B cell (primary cell): ENCODE measurements at regions not wholly inside any gene's neighbourhood (a gene's known extent, or its start where the extent isn't known, plus 50 kb on each side); places are given as distances from the start of the nearest gene placed in this dataset.

Experiments used
- ATAC-seq: fragments of 200-7000 bp; cut with Tn5 transposase; one replicate; pipeline ENCODE4 v1.10.0; 2021; ENCODE audit warnings: low read depth, mild to moderate bottlenecking, moderate number of reproducible peaks, moderate library complexity
- CTCF ChIA-PET: fragments of 350-600 bp; sonication (Branson Sonifier 250); formaldehyde crosslinking; loops from one replicate; lab custom pipeline; 2021; ENCODE audit warnings: antibody characterized with exemption, inconsistent platforms; lab: Charles Lee
- POLR2A ChIA-PET: fragments of 350-600 bp; sonication (Branson Sonifier 250); formaldehyde crosslinking; loops from one replicate; lab custom pipeline; 2021; ENCODE audit warnings: antibody characterized with exemption; lab: Charles Lee
- DNase-seq: peaks from one replicate; pipeline ENCODE4 v3.0.0; 2013
- H2AFZ ChIP-seq: 2 replicates; pipeline ENCODE4 v1.6.1; 2012; ENCODE audit warnings: mild to moderate bottlenecking, low read depth, low read length; ENCODE audit not compliant: insufficient read depth, poor library complexity, severe bottlenecking
- H3K27ac ChIP-seq, 2 donors: 1 replicate in 1 of 2; 2 replicates in 1 of 2; pipeline ENCODE4 v1.5.1; 2012 to 2013; ENCODE audit warnings: low read length in 2 of 2, mild to moderate bottlenecking in 2 of 2, moderate library complexity in 1 of 2
- H3K27me3 ChIP-seq, 4 experiments: fragments of 200-600 bp in 1 of 4; sonication (generic) in 1 of 4; replicated peaks in 1 of 4; 1 replicate in 2 of 4; 2 replicates in 2 of 4; pipeline versions ENCODE4 v1.6.1 to v1.7.0; 2013 to 2016; ENCODE audit warnings: low read length in 3 of 4, mild to moderate bottlenecking in 2 of 4, mixed read lengths in 1 of 4, moderate library complexity in 1 of 4; ENCODE audit not compliant: insufficient read depth in 4 of 4, control insufficient read depth in 3 of 4; ENCODE audit errors: control extremely low read depth in 1 of 4
- H3K36me3 ChIP-seq, 2 experiments: replicated peaks in 1 of 2; 1 replicate in 1 of 2; 2 replicates in 1 of 2; pipeline versions ENCODE4 v1.6.1 to v1.7.1; 2013; ENCODE audit warnings: low read length in 1 of 2; ENCODE audit not compliant: insufficient read depth in 2 of 2, control insufficient read depth in 1 of 2; ENCODE audit errors: control extremely low read depth in 1 of 2, extremely low read depth in 1 of 2
- H3K4me1 ChIP-seq, 2 donors: fragments of 200-600 bp in 1 of 2; sonication (generic) in 1 of 2; 1 replicate in 1 of 2; 2 replicates in 1 of 2; pipeline versions ENCODE4 v1.5.1 to v1.6.1; 2013 to 2017; ENCODE audit warnings: low read length in 2 of 2; ENCODE audit not compliant: control insufficient read depth in 2 of 2, insufficient read depth in 2 of 2
- H3K4me2 ChIP-seq: replicated peaks from 2 replicates; pipeline ENCODE3; 2012; ENCODE audit warnings: mild to moderate bottlenecking, low read depth, low read length; ENCODE audit not compliant: poor library complexity, severe bottlenecking
- H3K4me3 ChIP-seq, 5 experiments: fragments of 200-600 bp in 1 of 5; sonication (generic) in 1 of 5; 1 replicate in 3 of 5; 2 replicates in 2 of 5; pipeline versions ENCODE4 v1.5.1 to v1.7.0; 2011 to 2016; ENCODE audit warnings: low read length in 4 of 5, mild to moderate bottlenecking in 4 of 5, low read depth in 2 of 5, control low read depth in 1 of 5, moderate library complexity in 1 of 5; ENCODE audit not compliant: insufficient read depth in 1 of 5; ENCODE audit errors: control extremely low read depth in 1 of 5, extremely low read depth in 1 of 5
- H3K79me2 ChIP-seq: fragments of 200-600 bp; sonication (generic); one replicate; pipeline ENCODE4 v1.6.0; 2016; ENCODE audit warnings: low read length; ENCODE audit not compliant: control insufficient read depth, insufficient read depth
- H3K9ac ChIP-seq: fragments of 200-600 bp; sonication (generic); 2 replicates; pipeline ENCODE4 v1.6.1; 2017; ENCODE audit warnings: mild to moderate bottlenecking, low read length, moderate library complexity
- H3K9me3 ChIP-seq, 3 donors: one replicate each; pipeline versions ENCODE4 v1.6.1 to v1.7.1; 2013; ENCODE audit warnings: low read length in 2 of 3; ENCODE audit not compliant: control insufficient read depth in 2 of 3, insufficient read depth in 1 of 3; ENCODE audit errors: control extremely low read depth in 1 of 3
- H4K20me1 ChIP-seq: 2 replicates; pipeline ENCODE4 v1.6.0; 2012; ENCODE audit warnings: mild to moderate bottlenecking, low read length; ENCODE audit not compliant: insufficient read depth, control insufficient read depth, poor library complexity, severe bottlenecking
- H3K27ac Mint-ChIP-seq: one replicate; pipeline ENCODE4 v1.8.0; 2021; ENCODE audit warnings: mixed read lengths
- H3K27me3 Mint-ChIP-seq: one replicate; pipeline ENCODE4 v1.8.0; 2021; ENCODE audit warnings: mixed read lengths
- H3K4me1 Mint-ChIP-seq: one replicate; pipeline ENCODE4 v1.8.0; 2021; ENCODE audit warnings: mixed read lengths
- H3K4me3 Mint-ChIP-seq: one replicate; pipeline ENCODE4 v1.8.0; 2021; ENCODE audit warnings: mixed read lengths
- H3K9me3 Mint-ChIP-seq: one replicate; pipeline ENCODE4 v1.8.0; 2022; ENCODE audit warnings: mixed read lengths; ENCODE audit not compliant: insufficient read depth
- EZH2 ChIP-seq: IDR thresholded peaks from 2 replicates; pipeline ENCODE4 v1.6.1; 2012; ENCODE audit warnings: borderline replicate concordance, low read depth, mild to moderate bottlenecking, moderate library complexity, low read length; ENCODE audit not compliant: insufficient read depth, poor library complexity, severe bottlenecking
- WGBS: methylation state at CpG from one replicate; pipeline ENCODE4 v1.1.5; 2013; ENCODE audit warnings: missing lambda C conversion rate; ENCODE audit not compliant: insufficient coverage; 5-methylcytosine and 5-hydroxymethylcytosine counted together
- intact Hi-C: fragments of 100-400 bp; cut with micrococcal nuclease; formaldehyde crosslinking; loops from one replicate; pipeline ENCODE4 v1.10.0; 2022
- TF ChIP-seq, protein P1 (sequence below): fragments of 200-600 bp; IDR thresholded peaks from one replicate; pipeline ENCODE4 v1.8.0; 2022; ENCODE audit warnings: antibody characterized with exemption, mild to moderate bottlenecking

DNA sequence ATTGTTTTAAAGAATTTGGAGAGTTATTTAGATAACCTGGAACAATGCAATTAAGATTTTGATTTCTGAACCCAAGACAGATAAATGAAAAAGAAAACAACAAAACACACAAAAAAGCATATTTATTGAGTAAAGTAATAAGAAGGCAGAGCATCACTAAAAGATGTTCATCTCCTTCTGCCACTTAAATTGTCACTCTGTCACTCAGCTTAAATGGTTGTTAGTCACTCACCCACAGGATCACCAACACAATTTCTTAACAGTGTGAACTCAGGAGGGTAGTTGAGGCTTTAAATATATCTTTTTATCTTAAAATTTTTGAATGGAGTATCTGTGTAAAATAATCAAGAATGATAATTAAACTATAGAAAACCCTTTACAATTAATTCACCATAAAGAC is 1215.5 kb upstream of the PCDH20 start:
- Histone ChIP-seq H3K27me3 (no peaks in the 10 kb centered on the region), H3K27ac (no peak overlapping the region), H3K79me2 (no peaks in the 10 kb centered on the region), H3K4me1 (no peaks in the 10 kb centered on the region), H3K9ac (no peak overlapping the region), H3K4me3 (no peak overlapping the region), H3K9me3 (peaks cover 0 to 6% (median 0%) of the 10 kb centered on the region in 3 donors), H4K20me1 (no peaks in the 10 kb centered on the region), H2AFZ (no peak overlapping the region), H3K36me3 (no peaks in the 10 kb centered on the region), H3K4me2 (no peak overlapping the region)
- CTCF ChIA-PET, result no interaction called here
- no peaks in the 10 kb centered on the region for H3K4me1 Mint-ChIP-seq
- no peaks in the 10 kb centered on the region for H3K9me3 Mint-ChIP-seq
- no peak overlapping the region for H3K4me3 Mint-ChIP-seq
- DNase-seq (no peak), ATAC-seq (no peak)
- TF ChIP-seq EZH2, result no peak
- TF ChIP-seq, protein P1, sequence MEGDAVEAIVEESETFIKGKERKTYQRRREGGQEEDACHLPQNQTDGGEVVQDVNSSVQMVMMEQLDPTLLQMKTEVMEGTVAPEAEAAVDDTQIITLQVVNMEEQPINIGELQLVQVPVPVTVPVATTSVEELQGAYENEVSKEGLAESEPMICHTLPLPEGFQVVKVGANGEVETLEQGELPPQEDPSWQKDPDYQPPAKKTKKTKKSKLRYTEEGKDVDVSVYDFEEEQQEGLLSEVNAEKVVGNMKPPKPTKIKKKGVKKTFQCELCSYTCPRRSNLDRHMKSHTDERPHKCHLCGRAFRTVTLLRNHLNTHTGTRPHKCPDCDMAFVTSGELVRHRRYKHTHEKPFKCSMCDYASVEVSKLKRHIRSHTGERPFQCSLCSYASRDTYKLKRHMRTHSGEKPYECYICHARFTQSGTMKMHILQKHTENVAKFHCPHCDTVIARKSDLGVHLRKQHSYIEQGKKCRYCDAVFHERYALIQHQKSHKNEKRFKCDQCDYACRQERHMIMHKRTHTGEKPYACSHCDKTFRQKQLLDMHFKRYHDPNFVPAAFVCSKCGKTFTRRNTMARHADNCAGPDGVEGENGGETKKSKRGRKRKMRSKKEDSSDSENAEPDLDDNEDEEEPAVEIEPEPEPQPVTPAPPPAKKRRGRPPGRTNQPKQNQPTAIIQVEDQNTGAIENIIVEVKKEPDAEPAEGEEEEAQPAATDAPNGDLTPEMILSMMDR, result no peak
- intact Hi-C loops, result no loop called here
- POLR2A ChIA-PET, result no interaction called here
- H3K27ac Mint-ChIP-seq, result no peak overlapping the region
- no peaks in the 10 kb centered on the region for H3K27me3 Mint-ChIP-seq

- 69% methylated on average over 2 of the region's 3 CpGs for WGBS
- Mint-ChIP-seq H3K27me3 (no peaks in the 10 kb centered on the region), H3K27ac (no peak overlapping the region), H3K4me1 (no peaks in the 10 kb centered on the region), H3K9me3 (no peaks in the 10 kb centered on the region), H3K4me3 (no peak overlapping the region)
- ATAC-seq, result no peak
- intact Hi-C loops, result no loop called here
- no peak overlapping the region for H3K27ac ChIP-seq
- no peak overlapping the region for H3K4me3 ChIP-seq
- POLR2A ChIA-PET, result no interaction called here
- no peak for DNase-seq
- no peaks in the 10 kb centered on the region for H3K36me3 ChIP-seq
- no peaks in the 10 kb centered on the region for H4K20me1 ChIP-seq
- no peak overlapping the region for H3K9ac ChIP-seq
- CTCF ChIA-PET, result no interaction called here
- peaks cover 0 to 15% (median 0%) of the 10 kb centered on the region in 3 donors for H3K9me3 ChIP-seq
- TF ChIP-seq, protein P1, result no peak
- TF ChIP-seq EZH2, result no peak
- no peaks in the 10 kb centered on the region for H3K79me2 ChIP-seq
- no peak overlapping the region for H2AFZ ChIP-seq
- H3K4me2 ChIP-seq, result no peak overlapping the region
- no peaks in the 10 kb centered on the region for H3K27me3 ChIP-seq
- H3K4me1 ChIP-seq, result no peaks in the 10 kb centered on the region
Observed at GRCh38 chr13:62629618-62630017, 1214.0 kb upstream of the PCDH20 start.
